Fibroblast of skin of scalp (primary cell): ENCODE measurements at regions not wholly inside any gene's neighbourhood (a gene's known extent, or its start where the extent isn't known, plus 50 kb on each side); places are given as distances from the start of the nearest gene placed in this dataset.

ENCODE experiments used
- DNase-seq: peaks from one replicate; pipeline ENCODE4 v3.0.0-alpha.2; 2013

DNA sequence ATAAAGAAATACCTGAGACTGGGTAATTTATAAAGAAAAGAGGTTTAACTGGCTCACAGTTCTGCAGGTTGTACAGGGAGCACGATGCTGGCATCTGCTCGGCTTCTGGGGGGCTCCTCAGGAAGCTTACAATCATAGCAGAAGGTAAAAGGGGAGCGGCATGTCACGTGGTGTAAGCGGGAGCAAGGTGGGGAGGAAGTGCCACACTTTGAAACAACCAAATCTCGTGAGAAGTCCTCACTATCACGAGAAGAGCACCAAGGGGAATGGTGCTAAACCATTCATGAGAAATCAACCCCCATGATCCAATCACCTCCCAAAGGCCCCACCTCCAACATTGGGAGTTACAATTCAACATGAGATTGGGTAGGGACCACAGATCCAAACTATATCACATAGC, 67.7 kb downstream of the AKR1B1 start:
- DNase-seq = no peak

DNA sequence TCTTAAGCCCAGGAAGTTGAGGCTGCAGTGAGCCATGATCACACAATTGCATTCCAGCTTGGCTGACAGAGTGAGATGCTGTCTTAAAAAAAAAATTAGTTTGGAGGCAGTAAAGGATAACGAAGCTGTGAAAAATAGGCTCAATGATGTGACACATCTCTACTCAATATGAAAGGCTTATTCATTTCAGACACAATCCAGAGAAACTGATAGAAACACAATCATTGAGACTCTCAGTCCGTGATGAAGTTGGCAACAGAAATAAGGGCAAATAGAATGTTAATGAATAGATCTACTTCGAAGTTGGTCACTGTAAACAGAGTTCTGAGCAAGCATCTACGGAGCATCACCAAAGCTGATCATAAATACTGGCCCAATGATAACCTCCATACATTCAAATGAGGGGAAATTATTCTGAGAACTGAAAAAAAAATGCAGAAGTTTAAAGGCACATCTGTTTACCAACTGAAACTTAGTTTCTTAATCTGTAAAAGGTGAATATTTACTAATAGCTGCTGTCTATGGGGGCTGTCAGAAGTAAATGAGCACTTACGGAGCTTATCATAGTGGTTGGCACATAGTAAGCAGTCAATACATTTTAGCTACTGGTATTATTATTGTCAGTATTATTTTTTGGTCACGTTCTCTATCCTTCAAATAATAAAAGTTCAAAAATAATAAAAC, 70.4 kb downstream of the AKR1B1 start:
- DNase-seq = no peak

DNA sequence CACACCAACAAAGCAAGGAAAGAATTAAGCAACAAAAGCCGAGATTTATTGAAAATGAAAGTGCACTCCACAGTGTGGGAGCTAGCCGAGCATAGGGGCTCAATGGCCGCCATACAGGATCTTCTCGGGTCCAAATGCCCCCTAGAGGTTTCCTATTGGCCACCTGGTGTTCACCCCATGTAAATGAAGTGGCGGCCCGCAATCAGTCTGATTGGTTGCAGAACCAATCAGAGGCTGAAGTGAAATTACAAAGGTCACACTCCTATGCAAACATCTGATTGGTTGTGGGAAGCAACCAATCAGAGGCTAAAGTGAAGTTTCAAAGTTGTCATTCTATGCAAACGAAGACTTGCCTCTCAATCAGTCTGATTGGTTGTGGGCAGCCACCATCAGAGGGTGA, 61.8 kb upstream of the SLC35B4 start:
- DNase-seq = no peak

GRCh38 chr7:134376693-134377092, 60.0 kb upstream of the SLC35B4 start:
- no peak for DNase-seq

DNA sequence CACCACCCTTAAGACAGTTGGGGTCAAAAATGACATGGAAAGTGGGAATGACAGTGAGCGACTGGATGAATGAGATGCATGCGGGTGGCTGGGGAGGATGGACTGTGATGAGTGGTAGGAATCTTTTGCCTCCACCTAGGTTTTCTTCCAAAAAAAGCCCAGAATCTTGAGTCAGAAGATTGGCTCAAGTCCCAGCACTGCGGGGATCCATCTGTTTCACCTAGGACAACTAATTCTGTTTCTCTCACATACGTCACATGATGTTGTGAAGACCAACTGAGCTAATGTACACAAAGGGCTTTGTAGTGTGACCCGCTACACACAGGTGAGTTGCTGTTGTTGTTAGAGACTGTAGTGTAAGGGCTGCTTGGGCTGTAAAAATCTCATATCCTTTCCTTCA, 58.5 kb upstream of the SLC35B4 start:
- no peak for DNase-seq

DNA sequence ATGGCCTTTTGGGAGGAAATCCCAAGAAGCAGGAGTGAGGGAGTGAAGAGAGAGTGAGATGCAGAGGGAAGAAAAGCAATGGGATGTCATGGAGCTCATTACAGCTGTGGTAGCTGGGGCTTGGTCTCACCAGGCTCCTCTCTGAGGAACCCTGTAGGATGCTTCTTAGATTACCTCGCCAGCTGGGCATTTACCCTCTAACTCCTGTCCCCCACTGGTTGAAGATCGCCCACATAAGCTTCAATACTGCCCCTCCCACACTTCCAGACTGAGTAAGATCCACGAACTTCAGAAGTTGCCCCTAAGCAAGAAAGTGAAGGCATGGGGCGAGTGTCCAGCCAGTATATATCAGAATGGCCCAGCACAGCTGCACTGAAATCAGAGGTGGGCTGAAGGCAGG, 58.1 kb upstream of the SLC35B4 start:
- no peak for DNase-seq

GRCh38 chr7:134374291-134374690, 57.6 kb upstream of the SLC35B4 start:
- DNase-seq = no peak

GRCh38 chr7:134372858-134373257, 56.1 kb upstream of the SLC35B4 start:
- no peak for DNase-seq

GRCh38 chr7:134371971-134372370, 55.2 kb upstream of the SLC35B4 start:
- DNase-seq = no peak

DNA sequence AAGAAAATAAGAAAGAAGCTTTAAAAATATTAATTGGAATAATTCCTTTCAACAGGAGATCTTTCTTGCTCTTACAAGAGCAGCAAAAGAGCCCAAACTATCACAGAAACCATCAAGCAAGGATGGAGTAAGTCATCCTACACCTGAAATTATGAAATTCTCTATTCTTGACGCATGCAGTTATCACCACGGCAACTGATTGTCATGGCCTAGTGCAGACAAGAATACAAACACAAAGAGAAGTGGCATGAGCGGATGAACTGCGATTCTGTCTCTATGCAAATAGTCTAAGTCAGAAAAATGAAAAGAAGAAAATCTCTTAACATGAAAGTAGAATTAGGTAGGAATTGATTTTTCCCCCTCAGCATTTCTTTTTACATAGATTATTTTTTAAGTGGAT, 54.8 kb upstream of the SLC35B4 start:
- no peak for DNase-seq

DNA sequence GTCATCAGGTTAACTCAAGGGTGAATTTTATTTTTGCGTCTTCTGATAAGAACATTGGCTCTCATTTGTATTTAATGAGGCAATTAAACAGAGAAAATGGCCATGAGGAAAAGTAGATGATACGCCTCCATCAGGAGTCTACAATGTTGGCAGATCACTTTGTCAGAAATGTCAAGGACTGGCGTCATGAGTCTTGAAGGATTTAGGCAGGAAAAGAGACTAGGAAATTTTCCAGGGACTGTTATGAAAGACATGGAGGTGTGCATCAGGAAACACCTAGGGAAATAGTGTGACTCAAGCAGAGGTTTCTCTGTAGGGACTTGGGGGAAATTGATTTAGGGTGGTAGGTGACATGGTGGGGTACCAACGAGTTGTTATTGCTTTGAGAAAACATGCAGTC, 53.4 kb upstream of the SLC35B4 start:
- DNase-seq = no peak

GRCh38 chr7:134368851-134369544, 52.3 kb upstream of the SLC35B4 start:
- peak; percentile 39 for DNase-seq

DNA sequence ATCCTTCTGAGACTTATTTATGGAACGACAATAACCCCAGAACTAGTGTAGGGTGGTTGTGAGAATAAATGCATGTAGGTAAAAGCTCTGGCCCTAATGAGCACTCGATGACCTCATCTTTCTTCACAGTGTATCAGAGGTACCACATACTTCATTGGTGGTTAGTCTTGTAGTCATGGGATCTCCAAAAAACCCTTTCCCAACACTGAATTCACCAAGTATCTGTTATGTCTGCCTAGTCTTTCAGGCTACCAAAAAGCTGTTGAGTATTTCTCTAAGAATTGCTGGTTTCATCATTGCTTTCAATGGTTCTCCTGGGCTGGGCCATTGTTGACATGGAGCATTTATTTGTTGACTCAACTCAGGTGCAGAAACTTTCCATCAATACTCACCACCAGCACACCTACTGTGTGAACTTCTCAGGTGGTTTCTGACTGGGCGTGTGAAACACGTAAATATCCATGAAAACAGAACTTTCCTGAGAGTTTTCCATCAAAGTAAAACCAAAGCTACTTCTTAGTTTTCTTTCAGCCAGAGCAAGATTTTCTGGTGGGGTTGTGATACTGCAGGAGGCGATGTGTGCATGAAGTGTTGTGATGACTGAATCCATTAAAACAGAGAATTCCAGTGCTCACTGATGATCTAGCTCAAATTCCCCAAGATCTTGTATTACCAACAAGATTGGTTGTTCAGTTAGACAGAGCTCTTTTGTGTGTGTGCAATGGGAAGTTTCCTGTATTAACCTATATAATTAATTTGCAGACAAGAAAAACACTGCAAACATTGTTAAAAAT, 51.4 kb upstream of the SLC35B4 start:
- DNase-seq = no peak
